GM21619 (cell line): ENCODE measurements at regions not wholly inside any gene's neighbourhood (a gene's known extent, or its start where the extent isn't known, plus 50 kb on each side); places are given as distances from the start of the nearest gene placed in this dataset.

Experiments used
- ATAC-seq: cut with Tn5 transposase; IDR thresholded peaks from one replicate; pipeline ENCODE4 v1.9.1; 2021; ENCODE audit not compliant: unreplicated experiment

- no peak for ATAC-seq
These were observed 91.0 kb downstream of the GPAM start for GRCh38 chr10:112092519-112092918.

- no peak for ATAC-seq
These were observed 88.6 kb downstream of the GPAM start for GRCh38 chr10:112094984-112095383.

DNA sequence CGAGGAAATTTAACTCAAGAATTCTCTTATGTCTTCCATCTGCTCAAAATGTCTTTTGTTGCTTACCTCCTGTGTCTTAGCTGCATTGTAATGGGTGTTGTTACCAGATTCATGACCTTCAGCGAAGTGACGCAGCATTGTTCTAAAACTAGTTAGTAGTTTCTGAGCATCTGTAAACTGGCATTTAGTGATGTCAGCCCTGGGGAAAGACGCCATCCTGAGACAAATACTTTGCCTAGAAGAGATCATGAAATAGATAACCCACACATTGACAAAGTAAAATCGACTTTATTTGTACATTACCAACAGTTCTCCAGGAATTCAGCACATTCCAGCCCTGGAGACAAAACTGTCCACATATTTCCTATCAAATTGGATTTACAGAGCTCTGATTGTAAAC, 87.8 kb downstream of the GPAM start:
- no peak for ATAC-seq

GRCh38 chr10:112098682-112099081, 84.9 kb downstream of the GPAM start:
- no peak for ATAC-seq
